GM23248 (cell line): ENCODE measurements at regions not wholly inside any gene's neighbourhood (a gene's known extent, or its start where the extent isn't known, plus 50 kb on each side); places are given as distances from the start of the nearest gene placed in this dataset.

Experiments used
- DNase-seq: peaks from one replicate; pipeline ENCODE4 v3.0.0-alpha.2; 2015
- H2AFZ ChIP-seq: fragments of 200-600 bp; sonication (generic); 2 replicates; pipeline ENCODE4 v1.6.1; 2016; ENCODE audit warnings: antibody characterized with exemption
- H3F3A ChIP-seq: fragments of 200-600 bp; sonication (generic); 2 replicates; pipeline ENCODE4 v1.6.1; 2016; ENCODE audit warnings: mild to moderate bottlenecking, antibody characterized with exemption, mixed run types; ENCODE audit not compliant: insufficient read depth
- H3K27ac ChIP-seq: fragments of 200-600 bp; sonication (generic); 2 replicates; pipeline ENCODE4 v1.5.1; 2016; ENCODE audit warnings: mild to moderate bottlenecking
- H3K27me3 ChIP-seq: fragments of 200-600 bp; sonication (generic); replicated peaks from 2 replicates; pipeline ENCODE4 v1.6.1; 2016; ENCODE audit warnings: mild to moderate bottlenecking; ENCODE audit not compliant: insufficient read depth
- H3K36me3 ChIP-seq: fragments of 200-600 bp; sonication (generic); 2 replicates; pipeline ENCODE4 v1.6.1; 2016; ENCODE audit warnings: low read depth, mild to moderate bottlenecking
- H3K4me1 ChIP-seq: fragments of 200-600 bp; sonication (generic); 2 replicates; pipeline ENCODE4 v1.6.1; 2016; ENCODE audit warnings: mild to moderate bottlenecking; ENCODE audit not compliant: insufficient read depth
- H3K4me2 ChIP-seq: fragments of 200-600 bp; sonication (generic); one replicate; pipeline ENCODE4 v1.6.1; 2016; ENCODE audit warnings: mild to moderate bottlenecking; ENCODE audit not compliant: unreplicated experiment
- H3K4me3 ChIP-seq: fragments of 200-600 bp; sonication (generic); 2 replicates; pipeline ENCODE4 v1.5.1; 2016; ENCODE audit warnings: mild to moderate bottlenecking
- H3K79me2 ChIP-seq: fragments of 200-600 bp; sonication (generic); 2 replicates; pipeline ENCODE4 v1.6.1; 2016; ENCODE audit warnings: mild to moderate bottlenecking; ENCODE audit not compliant: insufficient read depth
- H3K9ac ChIP-seq: fragments of 200-600 bp; sonication (generic); 2 replicates; pipeline ENCODE4 v1.6.1; 2016; ENCODE audit warnings: mild to moderate bottlenecking
- H3K9me2 ChIP-seq: fragments of 200-600 bp; sonication (generic); 2 replicates; pipeline ENCODE4 v1.6.1; 2016; ENCODE audit warnings: mixed run types, mild to moderate bottlenecking, moderate library complexity; ENCODE audit not compliant: insufficient read depth
- H3K9me3 ChIP-seq: fragments of 200-600 bp; sonication (generic); one replicate; pipeline ENCODE4 v1.6.1; 2017; ENCODE audit warnings: low read depth
- H4K20me1 ChIP-seq: fragments of 200-600 bp; sonication (generic); 2 replicates; pipeline ENCODE4 v1.6.0; 2016; ENCODE audit not compliant: insufficient read depth
- EZH2 ChIP-seq: fragments of 200-600 bp; sonication (generic); IDR thresholded peaks from 2 replicates; pipeline ENCODE4 v1.6.1; 2018; ENCODE audit warnings: antibody characterized with exemption, mild to moderate bottlenecking; ENCODE audit not compliant: insufficient read depth, poor library complexity, severe bottlenecking
- EZH2phosphoT487 ChIP-seq: fragments of 200-600 bp; sonication (generic); IDR thresholded peaks from 2 replicates; pipeline ENCODE4 v1.6.1; 2018; ENCODE audit warnings: antibody characterized with exemption, moderate library complexity, mild to moderate bottlenecking, low read depth; ENCODE audit not compliant: insufficient read depth
- WGBS, 2 experiments: methylation state at CpG; one replicate each; pipeline ENCODE4 v1.1.6; 2015 to 2017; ENCODE audit warnings: low lambda C conversion rate in 2 of 2, low coverage in 1 of 2; ENCODE audit errors: missing lambda C conversion rate in 2 of 2; 5-methylcytosine and 5-hydroxymethylcytosine counted together
- in situ Hi-C: fragments of 300-500 bp; cut with MboI; formaldehyde crosslinking; loops from 2 replicates; pipeline ENCODE4 v1.15.0; 2020

DNA sequence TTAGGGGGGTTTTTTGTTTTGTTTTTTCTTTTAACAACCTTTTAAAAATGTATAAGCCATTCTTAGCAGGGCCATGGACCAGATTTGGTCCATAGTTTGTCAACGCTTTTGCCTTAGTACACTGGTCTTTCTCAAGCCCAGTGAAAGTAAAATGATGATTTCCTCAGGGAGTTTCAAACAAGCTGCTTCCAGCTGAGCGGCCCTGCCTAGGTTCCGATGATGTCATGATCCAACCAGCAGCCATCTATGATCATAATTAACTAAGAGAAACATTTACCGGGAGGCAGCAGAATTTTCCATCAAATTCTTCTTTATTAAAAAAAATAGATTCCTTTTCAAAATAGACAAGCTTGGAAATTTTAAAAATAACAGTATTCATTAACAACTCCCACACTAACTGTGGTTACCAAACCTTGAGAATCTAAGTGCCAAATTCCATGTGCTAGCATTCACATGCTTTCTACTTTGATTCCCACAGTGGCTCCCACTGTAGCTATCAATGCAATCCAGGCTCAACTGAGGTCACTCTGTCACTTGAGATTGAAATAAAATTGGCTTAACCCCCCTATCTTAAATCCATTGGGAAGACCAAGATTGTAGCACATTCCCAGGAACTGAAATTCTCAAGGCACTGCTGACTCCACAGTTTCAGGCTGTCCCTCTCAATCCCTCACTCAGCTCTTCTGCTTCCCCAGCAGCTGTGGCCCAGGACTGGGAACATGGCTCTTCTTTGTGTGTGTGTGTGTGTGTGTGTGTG, 148.9 kb downstream of the RNF152 start:
- Histone ChIP-seq H3K36me3 (no peaks in the 10 kb centered on the region), H2AFZ (peak overlapping the region; percentile 18; the same call in 1 of the 2 replicates), H3K79me2 (no peaks in the 10 kb centered on the region), H3K27me3 (no peaks in the 10 kb centered on the region), H3K27ac (peak overlapping the region; percentile 31), H3K9me3 (no peaks in the 10 kb centered on the region), H3K9me2 (no peaks in the 10 kb centered on the region), H3K4me2 (no peak overlapping the region), H3K4me3 (no peak overlapping the region), H3F3A (no peaks in the 10 kb centered on the region; the same call in 1 of the 2 replicates), H3K4me1 (peaks cover 21% of the 10 kb centered on the region), H3K9ac (no peak overlapping the region), H4K20me1 (no peaks in the 10 kb centered on the region)
- in situ Hi-C loops: no loop called here
- 14 to 21% methylated on average over 4 of the region's 4 CpGs for WGBS, 2 experiments
- peak; percentile 79 for DNase-seq
- TF ChIP-seq EZH2phosphoT487 (no peak), EZH2 (no peak)

DNA sequence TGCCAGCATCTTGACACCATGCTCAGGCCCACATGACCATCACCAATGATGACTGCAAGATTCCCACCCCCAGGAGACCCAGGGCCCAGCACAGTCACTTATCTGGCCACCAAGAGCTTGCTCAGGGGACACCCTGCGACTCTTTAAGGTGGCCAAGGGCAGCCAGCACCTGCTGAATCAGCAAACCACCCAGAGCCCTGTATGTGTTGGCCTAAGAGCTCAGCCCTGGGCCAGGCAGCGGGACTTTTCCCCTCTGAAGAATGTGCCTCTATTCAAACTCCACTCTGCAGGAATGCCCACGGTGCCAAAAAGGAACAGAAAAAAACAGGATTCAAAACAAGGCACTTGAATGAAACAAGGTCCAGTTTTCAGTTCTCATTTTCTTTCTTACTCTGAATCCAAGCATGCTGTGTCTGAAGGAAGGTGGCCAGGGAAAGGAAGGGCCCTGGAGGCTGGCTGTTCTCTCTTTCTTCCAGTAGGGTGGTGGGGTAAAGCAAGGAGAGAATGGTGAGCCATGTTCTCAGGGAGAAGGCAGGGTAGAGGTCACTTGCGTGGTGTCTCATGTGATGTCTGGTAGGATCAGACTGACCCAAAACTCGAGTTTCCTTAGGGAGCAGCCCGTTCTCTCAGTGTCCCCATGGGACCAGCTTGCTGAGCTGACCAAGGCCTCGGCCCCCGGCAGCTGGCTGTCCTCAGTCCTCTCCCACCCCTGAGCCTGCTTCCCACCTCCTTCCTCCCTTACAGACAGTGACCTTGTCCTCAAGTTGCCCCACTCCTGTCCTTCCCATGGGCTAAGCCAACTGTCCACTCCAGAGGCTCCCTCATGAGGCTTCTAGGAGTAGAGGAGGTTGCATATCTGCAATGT, 150.0 kb downstream of the RNF152 start:
- Histone ChIP-seq H3K4me1 (peaks cover 29% of the 10 kb centered on the region), H3K36me3 (no peaks in the 10 kb centered on the region), H3K79me2 (no peaks in the 10 kb centered on the region), H3K27me3 (no peaks in the 10 kb centered on the region), H4K20me1 (no peaks in the 10 kb centered on the region), H3K9me2 (no peaks in the 10 kb centered on the region), H3K9me3 (no peaks in the 10 kb centered on the region), H3K9ac (no peak overlapping the region), H3K27ac (no peak overlapping the region), H3F3A (no peaks in the 10 kb centered on the region; the same call in 1 of the 2 replicates), H3K4me2 (no peak overlapping the region), H2AFZ (no peak overlapping the region), H3K4me3 (no peak overlapping the region)
- in situ Hi-C loops: no loop called here
- TF ChIP-seq EZH2phosphoT487: no peak
- TF ChIP-seq EZH2: no peak
- WGBS, 2 experiments: 86 to 94% methylated on average over 7 to 8 of the region's 8 CpGs
- DNase-seq: no peak

GRCh38 chr18:61741881-61742454, 150.8 kb downstream of the RNF152 start:
- no peak for TF ChIP-seq EZH2phosphoT487
- no peak for TF ChIP-seq EZH2
- Histone ChIP-seq H3K79me2 (no peaks in the 10 kb centered on the region), H3K9ac (no peak overlapping the region), H3K9me3 (no peaks in the 10 kb centered on the region), H3K4me2 (no peak overlapping the region), H2AFZ (peak overlapping the region; percentile 9; the same call in 1 of the 2 replicates), H3K9me2 (no peaks in the 10 kb centered on the region), H3K4me3 (no peak overlapping the region), H3F3A (no peaks in the 10 kb centered on the region; the same call in 1 of the 2 replicates), H4K20me1 (no peaks in the 10 kb centered on the region), H3K4me1 (peaks cover 29% of the 10 kb centered on the region), H3K27ac (no peak overlapping the region), H3K27me3 (no peaks in the 10 kb centered on the region), H3K36me3 (no peaks in the 10 kb centered on the region)
- peak; percentile 54 for DNase-seq
- 36 to 41% methylated on average over 6 of the region's 6 CpGs for WGBS, 2 experiments
- in situ Hi-C loops: no loop called here

GRCh38 chr18:61738488-61738887, 154.3 kb downstream of the RNF152 start:
- in situ Hi-C loops: no loop called here
- Histone ChIP-seq H3K4me3 (no peak overlapping the region), H3K9me3 (no peaks in the 10 kb centered on the region), H3K79me2 (no peaks in the 10 kb centered on the region), H2AFZ (0 out of 2 replicates have a peak overlapping the region, but pooled peaks have one; percentile 8), H3K36me3 (no peaks in the 10 kb centered on the region), H3K4me1 (peaks cover 29% of the 10 kb centered on the region), H3K27me3 (no peaks in the 10 kb centered on the region), H3K9me2 (no peaks in the 10 kb centered on the region), H4K20me1 (no peaks in the 10 kb centered on the region), H3K9ac (no peak overlapping the region), H3K4me2 (no peak overlapping the region), H3F3A (no peaks in the 10 kb centered on the region; the same call in 1 of the 2 replicates), H3K27ac (no peak overlapping the region)
- DNase-seq: peak; percentile 69
- WGBS, 2 experiments: 39 to 45% methylated on average over 3 of the region's 3 CpGs
- TF ChIP-seq EZH2phosphoT487: no peak
- no peak for TF ChIP-seq EZH2
